B cell (primary cell): ENCODE measurements at regions not wholly inside any gene's neighbourhood (a gene's known extent, or its start where the extent isn't known, plus 50 kb on each side); places are given as distances from the start of the nearest gene placed in this dataset.
"Not testable (repeated sequence)": the region's sequence is repeated elsewhere in the genome, so short reads cannot be mapped to it uniquely, and the experiment has no call there.

Experiments used
- ATAC-seq: fragments of 200-7000 bp; cut with Tn5 transposase; one replicate; pipeline ENCODE4 v1.10.0; 2021; ENCODE audit warnings: low read depth, mild to moderate bottlenecking, moderate number of reproducible peaks, moderate library complexity
- CTCF ChIA-PET: fragments of 350-600 bp; sonication (Branson Sonifier 250); formaldehyde crosslinking; loops from one replicate; lab custom pipeline; 2021; ENCODE audit warnings: antibody characterized with exemption, inconsistent platforms; lab: Charles Lee
- POLR2A ChIA-PET: fragments of 350-600 bp; sonication (Branson Sonifier 250); formaldehyde crosslinking; loops from one replicate; lab custom pipeline; 2021; ENCODE audit warnings: antibody characterized with exemption; lab: Charles Lee
- DNase-seq: peaks from one replicate; pipeline ENCODE4 v3.0.0; 2013
- H2AFZ ChIP-seq: 2 replicates; pipeline ENCODE4 v1.6.1; 2012; ENCODE audit warnings: mild to moderate bottlenecking, low read depth, low read length; ENCODE audit not compliant: insufficient read depth, poor library complexity, severe bottlenecking
- H3K27ac ChIP-seq, 2 donors: 1 replicate in 1 of 2; 2 replicates in 1 of 2; pipeline ENCODE4 v1.5.1; 2012 to 2013; ENCODE audit warnings: low read length in 2 of 2, mild to moderate bottlenecking in 2 of 2, moderate library complexity in 1 of 2
- H3K27me3 ChIP-seq, 4 experiments: fragments of 200-600 bp in 1 of 4; sonication (generic) in 1 of 4; replicated peaks in 1 of 4; 1 replicate in 2 of 4; 2 replicates in 2 of 4; pipeline versions ENCODE4 v1.6.1 to v1.7.0; 2013 to 2016; ENCODE audit warnings: low read length in 3 of 4, mild to moderate bottlenecking in 2 of 4, mixed read lengths in 1 of 4, moderate library complexity in 1 of 4; ENCODE audit not compliant: insufficient read depth in 4 of 4, control insufficient read depth in 3 of 4; ENCODE audit errors: control extremely low read depth in 1 of 4
- H3K36me3 ChIP-seq, 2 experiments: replicated peaks in 1 of 2; 1 replicate in 1 of 2; 2 replicates in 1 of 2; pipeline versions ENCODE4 v1.6.1 to v1.7.1; 2013; ENCODE audit warnings: low read length in 1 of 2; ENCODE audit not compliant: insufficient read depth in 2 of 2, control insufficient read depth in 1 of 2; ENCODE audit errors: control extremely low read depth in 1 of 2, extremely low read depth in 1 of 2
- H3K4me1 ChIP-seq, 2 donors: fragments of 200-600 bp in 1 of 2; sonication (generic) in 1 of 2; 1 replicate in 1 of 2; 2 replicates in 1 of 2; pipeline versions ENCODE4 v1.5.1 to v1.6.1; 2013 to 2017; ENCODE audit warnings: low read length in 2 of 2; ENCODE audit not compliant: control insufficient read depth in 2 of 2, insufficient read depth in 2 of 2
- H3K4me2 ChIP-seq: replicated peaks from 2 replicates; pipeline ENCODE3; 2012; ENCODE audit warnings: mild to moderate bottlenecking, low read depth, low read length; ENCODE audit not compliant: poor library complexity, severe bottlenecking
- H3K4me3 ChIP-seq, 5 experiments: fragments of 200-600 bp in 1 of 5; sonication (generic) in 1 of 5; 1 replicate in 3 of 5; 2 replicates in 2 of 5; pipeline versions ENCODE4 v1.5.1 to v1.7.0; 2011 to 2016; ENCODE audit warnings: low read length in 4 of 5, mild to moderate bottlenecking in 4 of 5, low read depth in 2 of 5, control low read depth in 1 of 5, moderate library complexity in 1 of 5; ENCODE audit not compliant: insufficient read depth in 1 of 5; ENCODE audit errors: control extremely low read depth in 1 of 5, extremely low read depth in 1 of 5
- H3K79me2 ChIP-seq: fragments of 200-600 bp; sonication (generic); one replicate; pipeline ENCODE4 v1.6.0; 2016; ENCODE audit warnings: low read length; ENCODE audit not compliant: control insufficient read depth, insufficient read depth
- H3K9ac ChIP-seq: fragments of 200-600 bp; sonication (generic); 2 replicates; pipeline ENCODE4 v1.6.1; 2017; ENCODE audit warnings: mild to moderate bottlenecking, low read length, moderate library complexity
- H3K9me3 ChIP-seq, 3 donors: one replicate each; pipeline versions ENCODE4 v1.6.1 to v1.7.1; 2013; ENCODE audit warnings: low read length in 2 of 3; ENCODE audit not compliant: control insufficient read depth in 2 of 3, insufficient read depth in 1 of 3; ENCODE audit errors: control extremely low read depth in 1 of 3
- H4K20me1 ChIP-seq: 2 replicates; pipeline ENCODE4 v1.6.0; 2012; ENCODE audit warnings: mild to moderate bottlenecking, low read length; ENCODE audit not compliant: insufficient read depth, control insufficient read depth, poor library complexity, severe bottlenecking
- H3K27ac Mint-ChIP-seq: one replicate; pipeline ENCODE4 v1.8.0; 2021; ENCODE audit warnings: mixed read lengths
- H3K27me3 Mint-ChIP-seq: one replicate; pipeline ENCODE4 v1.8.0; 2021; ENCODE audit warnings: mixed read lengths
- H3K4me1 Mint-ChIP-seq: one replicate; pipeline ENCODE4 v1.8.0; 2021; ENCODE audit warnings: mixed read lengths
- H3K4me3 Mint-ChIP-seq: one replicate; pipeline ENCODE4 v1.8.0; 2021; ENCODE audit warnings: mixed read lengths
- H3K9me3 Mint-ChIP-seq: one replicate; pipeline ENCODE4 v1.8.0; 2022; ENCODE audit warnings: mixed read lengths; ENCODE audit not compliant: insufficient read depth
- CTCF ChIP-seq: fragments of 200-600 bp; IDR thresholded peaks from one replicate; pipeline ENCODE4 v1.8.0; 2022; ENCODE audit warnings: antibody characterized with exemption, mild to moderate bottlenecking
- EZH2 ChIP-seq: IDR thresholded peaks from 2 replicates; pipeline ENCODE4 v1.6.1; 2012; ENCODE audit warnings: borderline replicate concordance, low read depth, mild to moderate bottlenecking, moderate library complexity, low read length; ENCODE audit not compliant: insufficient read depth, poor library complexity, severe bottlenecking
- WGBS: methylation state at CpG from one replicate; pipeline ENCODE4 v1.1.5; 2013; ENCODE audit warnings: missing lambda C conversion rate; ENCODE audit not compliant: insufficient coverage; 5-methylcytosine and 5-hydroxymethylcytosine counted together
- intact Hi-C: fragments of 100-400 bp; cut with micrococcal nuclease; formaldehyde crosslinking; loops from one replicate; pipeline ENCODE4 v1.10.0; 2022

- intact Hi-C loops, result no loop called here
- WGBS, result 100% methylated on average over 4 of the region's 4 CpGs
- POLR2A ChIA-PET, result no interaction called here
These were observed 295.2 kb upstream of the HS6ST1 start for GRCh38 chr2:128613876-128614275.

GRCh38 chr2:128614907-128615306 lies 296.2 kb upstream of the HS6ST1 start:
- H3K9me3 Mint-ChIP-seq, H3K4me2 ChIP-seq, H3K27me3 Mint-ChIP-seq, H3K4me3 Mint-ChIP-seq, H3K4me3 ChIP-seq, H3K4me1 Mint-ChIP-seq, H3K9me3 ChIP-seq, H3K9ac ChIP-seq, H3K27ac ChIP-seq, POLR2A ChIA-PET, H3K4me1 ChIP-seq, H2AFZ ChIP-seq, H3K36me3 ChIP-seq, H3K79me2 ChIP-seq, H4K20me1 ChIP-seq, ATAC-seq, H3K27me3 ChIP-seq, CTCF ChIA-PET, DNase-seq, H3K27ac Mint-ChIP-seq, intact Hi-C loops: not testable (repeated sequence)
- no CpG with 5 or more reads among the region's 6 CpGs for WGBS

More at GRCh38 chr2:128613876-128614275, 295.2 kb upstream of the HS6ST1 start:
- ATAC-seq (no peak), DNase-seq (no peak)
- no peak overlapping the region for H3K4me3 ChIP-seq
- H3K9ac ChIP-seq, result no peak overlapping the region
- no peak overlapping the region for H2AFZ ChIP-seq
- no peaks in the 10 kb centered on the region for H4K20me1 ChIP-seq
- CTCF ChIA-PET, result no interaction called here
- no peak overlapping the region for H3K27ac Mint-ChIP-seq
- TF ChIP-seq EZH2, result no peak
- no peak for TF ChIP-seq CTCF
- no peak overlapping the region for H3K27ac ChIP-seq
- no peaks in the 10 kb centered on the region for H3K9me3 ChIP-seq
- H3K4me1 ChIP-seq, result no peaks in the 10 kb centered on the region
- H3K4me1 Mint-ChIP-seq, result no peaks in the 10 kb centered on the region
- no peaks in the 10 kb centered on the region for H3K79me2 ChIP-seq
- no peak overlapping the region for H3K4me2 ChIP-seq
- no peaks in the 10 kb centered on the region for H3K36me3 ChIP-seq
- no peak overlapping the region for H3K4me3 Mint-ChIP-seq
- H3K27me3 ChIP-seq, result no peaks in the 10 kb centered on the region
- no peaks in the 10 kb centered on the region for H3K27me3 Mint-ChIP-seq
- no peaks in the 10 kb centered on the region for H3K9me3 Mint-ChIP-seq
